Choroid plexus epithelial cell (primary cell): ENCODE measurements at regions not wholly inside any gene's neighbourhood (a gene's known extent, or its start where the extent isn't known, plus 50 kb on each side); places are given as distances from the start of the nearest gene placed in this dataset.

Experiments
- DNase-seq: peaks from one replicate; pipeline ENCODE4 v3.0.0-alpha.2; 2010; ENCODE audit warnings: low read depth
- H3K4me3 ChIP-seq: 2 replicates; pipeline ENCODE4 v1.5.1; 2011; ENCODE audit warnings: low read depth, mild to moderate bottlenecking, control low read depth, low read length, moderate library complexity
- CTCF ChIP-seq: conservative IDR thresholded peaks from 2 replicates; pipeline ENCODE4 v1.5.1; 2011; ENCODE audit warnings: low read depth, mild to moderate bottlenecking, control low read depth, inconsistent platforms, low read length, moderate library complexity

DNA sequence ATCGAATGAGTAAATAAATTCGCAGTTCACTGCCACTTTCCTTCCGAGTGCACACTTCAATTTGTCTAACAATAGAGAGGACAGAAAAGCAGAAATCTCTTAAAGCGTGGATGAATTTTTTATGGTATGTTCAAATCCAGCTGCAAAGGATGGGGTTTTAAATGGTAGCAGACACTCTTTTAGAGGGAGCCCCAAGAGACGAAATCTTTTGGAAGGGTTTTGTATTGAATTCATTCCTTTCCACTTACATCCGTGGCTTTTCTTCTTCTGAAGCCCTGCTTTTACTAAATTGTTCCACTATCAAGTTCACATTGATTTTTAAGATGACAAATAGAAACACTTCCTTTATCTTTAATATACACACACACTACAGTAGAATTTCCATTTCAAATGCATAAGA, 680.7 kb downstream of the NR4A2 start:
- no peak for DNase-seq
- no peak overlapping the region for H3K4me3 ChIP-seq
- no peak for TF ChIP-seq CTCF

GRCh38 chr2:155645791-155646190, 686.7 kb downstream of the NR4A2 start:
- no peak overlapping the region for H3K4me3 ChIP-seq
- no peak for DNase-seq
- TF ChIP-seq CTCF: no peak

DNA sequence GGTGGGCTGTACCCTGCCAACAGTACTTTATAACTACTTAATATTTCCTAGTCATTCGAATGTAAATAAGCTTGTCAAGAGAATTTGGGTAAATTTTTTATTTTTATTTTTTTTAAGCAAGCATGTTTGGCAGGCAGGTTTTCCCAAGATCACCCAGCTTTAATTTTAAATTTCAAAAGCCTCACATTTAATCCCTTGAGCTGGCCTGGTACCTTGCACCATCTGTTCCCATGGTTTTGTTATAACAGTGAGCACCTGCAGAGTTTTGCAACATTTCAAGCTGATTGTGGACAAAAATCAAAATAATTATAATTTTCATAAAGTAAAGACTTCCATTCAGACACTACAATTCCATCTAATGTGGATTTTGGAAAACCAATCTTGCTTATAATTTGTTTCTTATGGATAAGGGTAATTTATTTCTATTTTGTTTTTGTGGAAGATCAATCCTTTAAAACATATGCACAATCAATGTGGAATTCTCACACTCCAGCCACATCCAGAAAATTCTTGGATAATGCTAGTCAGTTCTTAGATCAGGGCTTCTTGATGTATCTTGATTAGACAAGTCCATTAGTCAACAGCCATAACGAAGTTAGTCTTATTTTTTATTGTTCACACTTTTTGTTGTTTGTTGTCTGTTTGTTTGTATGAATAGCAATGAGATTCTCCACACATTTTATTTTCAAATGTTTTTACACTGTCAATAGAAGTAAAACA, 689.3 kb downstream of the NR4A2 start:
- DNase-seq: no peak
- no peak for TF ChIP-seq CTCF

DNA sequence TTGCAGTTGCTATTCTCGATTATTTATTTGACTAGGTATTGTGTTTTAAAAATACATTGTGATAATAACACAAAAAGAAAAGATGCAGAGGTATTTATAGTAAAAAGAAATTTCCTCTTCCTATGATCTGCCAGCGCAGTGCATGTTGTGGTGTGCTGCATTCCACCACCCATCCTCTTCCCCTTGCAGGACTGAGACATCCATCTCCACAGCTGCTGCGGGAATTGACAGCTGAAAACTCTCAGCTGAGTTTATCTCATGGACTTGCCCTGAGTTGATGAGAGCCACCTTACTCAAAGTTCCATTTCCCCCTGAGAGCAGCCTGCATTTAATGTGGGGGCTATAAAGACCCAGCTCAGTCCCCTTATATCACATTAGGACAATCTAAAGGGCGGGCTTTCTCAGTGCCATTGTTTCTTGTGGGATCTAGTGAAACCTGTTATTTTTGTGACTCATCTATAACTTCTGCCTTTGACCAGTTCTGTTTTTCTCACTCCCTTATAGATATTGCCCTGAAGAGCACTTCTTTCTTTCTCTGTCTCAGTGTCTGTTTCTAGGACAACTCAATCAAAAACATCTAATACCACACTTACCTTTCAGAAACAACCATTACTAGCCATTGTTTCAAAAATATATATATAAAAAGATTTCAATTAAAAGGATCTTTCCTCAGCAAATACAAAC, 698.5 kb downstream of the NR4A2 start:
- no peak overlapping the region for H3K4me3 ChIP-seq
- no peak for TF ChIP-seq CTCF
- DNase-seq: no peak

More for the DNA sequence above, 689.3 kb downstream of the NR4A2 start:
- no peak overlapping the region for H3K4me3 ChIP-seq

GRCh38 chr2:155633060-155633839, 699.3 kb downstream of the NR4A2 start:
- TF ChIP-seq CTCF: no peak
- no peak overlapping the region for H3K4me3 ChIP-seq
- no peak for DNase-seq

GRCh38 chr2:155630760-155631159, 701.8 kb downstream of the NR4A2 start:
- H3K4me3 ChIP-seq: no peak overlapping the region
- DNase-seq: no peak
- TF ChIP-seq CTCF: no peak
